ENCODE measurements at regions not wholly inside any gene's neighbourhood (a gene's known extent, or its start where the extent isn't known, plus 50 kb on each side); places are given as distances from the start of the nearest gene placed in this dataset.

DNA sequence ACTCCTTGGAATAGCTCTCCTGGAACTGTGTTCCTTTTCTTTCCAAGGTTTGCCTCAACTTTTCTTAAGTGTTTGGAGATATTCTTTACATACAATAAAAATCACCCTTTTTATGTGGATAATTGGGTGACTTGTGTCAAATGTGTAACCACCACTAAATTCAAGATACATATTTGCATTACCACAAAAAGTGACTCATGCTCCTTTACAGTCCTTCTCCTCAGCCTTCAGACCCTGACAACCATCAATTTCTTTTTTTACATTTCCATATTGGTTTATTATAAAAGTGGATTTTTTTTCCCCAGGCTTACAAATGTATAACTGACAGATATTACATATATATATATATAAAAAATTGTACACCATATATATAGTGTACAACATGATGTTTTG lies 372.0 kb upstream of the KCNN2 start:
- DNase-seq: no peak
- Histone ChIP-seq H3K27ac (no peak overlapping the region), H3K9me3 (no peaks in the 10 kb centered on the region), H3K4me3 (no peak overlapping the region), H3K4me1 (peaks cover 4% of the 10 kb centered on the region), H3K36me3 (replicated peaks in 1 of 2; ENCODE audit: insufficient read depth in 1 of 2, low read depth in 2 of 2) (no peaks in the 10 kb centered on the region), H3K27me3 (no peaks in the 10 kb centered on the region)
- ATAC-seq: no peak
- intact Hi-C loops (cut with DNase I): no loop called here
- TF ChIP-seq, protein P1, sequence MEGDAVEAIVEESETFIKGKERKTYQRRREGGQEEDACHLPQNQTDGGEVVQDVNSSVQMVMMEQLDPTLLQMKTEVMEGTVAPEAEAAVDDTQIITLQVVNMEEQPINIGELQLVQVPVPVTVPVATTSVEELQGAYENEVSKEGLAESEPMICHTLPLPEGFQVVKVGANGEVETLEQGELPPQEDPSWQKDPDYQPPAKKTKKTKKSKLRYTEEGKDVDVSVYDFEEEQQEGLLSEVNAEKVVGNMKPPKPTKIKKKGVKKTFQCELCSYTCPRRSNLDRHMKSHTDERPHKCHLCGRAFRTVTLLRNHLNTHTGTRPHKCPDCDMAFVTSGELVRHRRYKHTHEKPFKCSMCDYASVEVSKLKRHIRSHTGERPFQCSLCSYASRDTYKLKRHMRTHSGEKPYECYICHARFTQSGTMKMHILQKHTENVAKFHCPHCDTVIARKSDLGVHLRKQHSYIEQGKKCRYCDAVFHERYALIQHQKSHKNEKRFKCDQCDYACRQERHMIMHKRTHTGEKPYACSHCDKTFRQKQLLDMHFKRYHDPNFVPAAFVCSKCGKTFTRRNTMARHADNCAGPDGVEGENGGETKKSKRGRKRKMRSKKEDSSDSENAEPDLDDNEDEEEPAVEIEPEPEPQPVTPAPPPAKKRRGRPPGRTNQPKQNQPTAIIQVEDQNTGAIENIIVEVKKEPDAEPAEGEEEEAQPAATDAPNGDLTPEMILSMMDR (IDR thresholded peaks at IDR 0.05): no peak
- TF ChIP-seq POLR2A (IDR thresholded peaks at IDR 0.05): no peak

- Histone ChIP-seq H3K27me3 (no peaks in the 10 kb centered on the region), H3K4me3 (no peak overlapping the region), H3K4me1 (no peaks in the 10 kb centered on the region), H3K36me3 (replicated peaks in 1 of 2; ENCODE audit: insufficient read depth in 1 of 2, low read depth in 2 of 2) (no peaks in the 10 kb centered on the region), H3K27ac (no peak overlapping the region), H3K9me3 (no peaks in the 10 kb centered on the region)
- WGBS, 2 donors: 80 to 81% methylated on average over 1 of the region's 1 CpG
- no peak for DNase-seq
- no peak for ATAC-seq
- intact Hi-C loops (cut with DNase I): no loop called here
- TF ChIP-seq, protein P1 (IDR thresholded peaks at IDR 0.05): no peak
- no peak for TF ChIP-seq POLR2A (IDR thresholded peaks at IDR 0.05)
Observed at GRCh38 chr5:114001076-114001475, 360.8 kb upstream of the KCNN2 start.

DNA sequence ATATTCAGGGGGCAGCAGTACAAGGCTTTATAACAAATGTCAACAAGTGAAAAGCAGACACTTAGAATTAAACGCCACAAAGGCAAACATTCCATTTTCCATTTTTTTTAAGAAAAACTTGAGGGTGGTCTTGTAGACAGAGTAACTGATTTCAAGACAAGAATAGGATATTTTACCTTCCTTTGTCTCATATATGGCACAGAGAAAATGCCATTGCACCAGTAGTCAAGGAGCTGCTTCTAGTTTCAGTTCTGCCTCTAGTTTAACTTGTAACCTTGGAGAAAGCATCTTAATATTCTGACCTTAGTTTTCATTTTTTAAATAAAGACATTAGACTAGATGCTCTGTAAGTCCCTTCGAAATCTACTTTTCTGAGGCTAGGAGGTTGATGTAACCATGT lies 355.3 kb upstream of the KCNN2 start:
- no peak overlapping the region for H3K4me3 ChIP-seq
- no peaks in the 10 kb centered on the region for H3K4me1 ChIP-seq
- WGBS, 2 donors: 67% methylated on average over 2 of the region's 2 CpGs
- no peak overlapping the region for H3K27ac ChIP-seq
- DNase-seq (no peak), ATAC-seq (no peak)
- H3K9me3 ChIP-seq: no peaks in the 10 kb centered on the region
- intact Hi-C loops (cut with DNase I): no loop called here
- no peak for TF ChIP-seq POLR2A (IDR thresholded peaks at IDR 0.05)
- TF ChIP-seq, protein P1 (IDR thresholded peaks at IDR 0.05): no peak
- H3K27me3 ChIP-seq: no peaks in the 10 kb centered on the region
- H3K36me3 ChIP-seq (replicated peaks in 1 of 2; ENCODE audit: insufficient read depth in 1 of 2, low read depth in 2 of 2): no peaks in the 10 kb centered on the region

GRCh38 chr5:114007678-114008077 lies 354.2 kb upstream of the KCNN2 start:
- H3K36me3 ChIP-seq (replicated peaks in 1 of 2; ENCODE audit: insufficient read depth in 1 of 2, low read depth in 2 of 2): no peaks in the 10 kb centered on the region
- H3K4me1 ChIP-seq: no peaks in the 10 kb centered on the region
- H3K27me3 ChIP-seq: no peaks in the 10 kb centered on the region
- intact Hi-C loops (cut with DNase I): no loop called here
- no peak overlapping the region for H3K4me3 ChIP-seq
- 71 to 77% methylated on average over 5 of the region's 5 CpGs for WGBS, 2 donors
- no peak overlapping the region for H3K27ac ChIP-seq
- ATAC-seq: no peak
- no peaks in the 10 kb centered on the region for H3K9me3 ChIP-seq
- no peak for TF ChIP-seq POLR2A (IDR thresholded peaks at IDR 0.05)
- TF ChIP-seq, protein P1 (IDR thresholded peaks at IDR 0.05): no peak
- DNase-seq: no peak

DNA sequence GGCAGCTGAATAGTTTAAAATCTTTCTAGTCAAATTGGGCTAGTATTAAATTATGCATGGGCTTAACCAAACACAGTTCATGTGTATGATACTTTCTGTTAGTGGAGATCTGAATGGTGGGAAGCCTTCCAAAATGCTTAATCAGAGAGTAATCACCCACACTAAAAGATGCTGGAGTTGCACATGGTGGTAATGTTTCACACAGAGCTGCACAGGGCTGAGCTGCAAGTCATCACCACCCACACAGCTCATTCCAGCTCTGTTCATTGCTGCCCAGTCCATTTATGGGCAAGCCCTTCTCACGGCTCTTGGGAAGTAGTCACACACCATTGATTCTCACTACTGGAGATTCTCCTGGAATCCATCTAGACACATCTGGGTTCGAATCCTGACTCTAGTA lies 351.5 kb upstream of the KCNN2 start:
- TF ChIP-seq, protein P1 (IDR thresholded peaks at IDR 0.05): no peak
- no peak for TF ChIP-seq POLR2A (IDR thresholded peaks at IDR 0.05)
- H3K9me3 ChIP-seq: no peaks in the 10 kb centered on the region
- no peaks in the 10 kb centered on the region for H3K27me3 ChIP-seq
- H3K36me3 ChIP-seq (replicated peaks in 1 of 2; ENCODE audit: insufficient read depth in 1 of 2, low read depth in 2 of 2): no peaks in the 10 kb centered on the region
- DNase-seq: no peak
- H3K4me1 ChIP-seq: no peaks in the 10 kb centered on the region
- intact Hi-C loops (cut with DNase I): no loop called here
- no peak overlapping the region for H3K4me3 ChIP-seq
- WGBS, 2 donors: 59 to 65% methylated on average over 2 of the region's 2 CpGs
- no peak overlapping the region for H3K27ac ChIP-seq
- no peak for ATAC-seq
